DOHH2 (cell line): ENCODE measurements at regions not wholly inside any gene's neighbourhood (a gene's known extent, or its start where the extent isn't known, plus 50 kb on each side); places are given as distances from the start of the nearest gene placed in this dataset.

Source experiments
- H3F3A ChIP-seq: fragments of 200-600 bp; sonication (generic), shearing (Covaris generic); 2 replicates; pipeline ENCODE4 v1.6.0; 2016; ENCODE audit warnings: antibody characterized with exemption, mild to moderate bottlenecking; ENCODE audit not compliant: control insufficient read depth, insufficient read depth
- H3K27ac ChIP-seq: fragments of 200-600 bp; sonication (generic); 2 replicates; pipeline ENCODE4 v1.5.1; 2014; ENCODE audit warnings: low read depth, mild to moderate bottlenecking, low read length, moderate library complexity
- H3K27me3 ChIP-seq: fragments of 200-600 bp; sonication (generic); 2 replicates; pipeline ENCODE4 v1.6.1; 2014; ENCODE audit warnings: mild to moderate bottlenecking, low read length, mixed read lengths; ENCODE audit not compliant: control insufficient read depth
- H3K36me3 ChIP-seq: fragments of 200-600 bp; sonication (generic); 2 replicates; pipeline ENCODE4 v1.6.1; 2014; ENCODE audit warnings: mild to moderate bottlenecking, low read length, moderate library complexity, mixed read lengths; ENCODE audit not compliant: control insufficient read depth
- H3K4me1 ChIP-seq: fragments of 200-600 bp; sonication (generic); 2 replicates; pipeline ENCODE4 v1.6.1; 2014; ENCODE audit warnings: mild to moderate bottlenecking, low read length, mixed read lengths; ENCODE audit not compliant: control insufficient read depth
- H3K4me2 ChIP-seq: fragments of 200-600 bp; sonication (generic); 2 replicates; pipeline ENCODE4 v1.6.0; 2014; ENCODE audit warnings: mild to moderate bottlenecking, low read length, moderate library complexity
- H3K4me3 ChIP-seq: fragments of 200-600 bp; sonication (generic); 2 replicates; pipeline ENCODE4 v1.5.1; 2014; ENCODE audit warnings: mild to moderate bottlenecking, low read length, mixed read lengths
- H3K79me2 ChIP-seq: fragments of 200-600 bp; sonication (generic); 2 replicates; pipeline ENCODE4 v1.6.1; 2014; ENCODE audit warnings: mild to moderate bottlenecking, low read length, mixed read lengths; ENCODE audit not compliant: control insufficient read depth
- H3K9me2 ChIP-seq: fragments of 200-600 bp; sonication (generic); replicated peaks from 2 replicates; pipeline ENCODE4 v1.6.1; 2014; ENCODE audit warnings: mild to moderate bottlenecking, low read length, mixed read lengths; ENCODE audit not compliant: control insufficient read depth
- H3K9me3 ChIP-seq: fragments of 200-600 bp; sonication (generic); 2 replicates; pipeline ENCODE4 v1.6.1; 2014; ENCODE audit warnings: antibody characterized with exemption, low read length, mixed read lengths; ENCODE audit not compliant: control insufficient read depth, insufficient read depth
- H4K20me1 ChIP-seq: fragments of 200-600 bp; sonication (generic); 2 replicates; pipeline ENCODE4 v1.6.0; 2014; ENCODE audit warnings: low read depth, mild to moderate bottlenecking, antibody characterized with exemption, low read length, moderate library complexity; ENCODE audit not compliant: control insufficient read depth, insufficient read depth
- EZH2phosphoT487 ChIP-seq: fragments of 200-600 bp; sonication (generic); IDR thresholded peaks from 2 replicates; pipeline ENCODE4 v1.6.1; 2017; ENCODE audit warnings: borderline replicate concordance, mild to moderate bottlenecking, antibody characterized with exemption, low read length, moderate library complexity, mixed read lengths
- TF ChIP-seq, protein P1 (sequence below): fragments of 200-600 bp; sonication (generic); IDR thresholded peaks from one replicate; pipeline ENCODE4 v1.5.1; 2014; ENCODE audit warnings: antibody characterized with exemption, mild to moderate bottlenecking, low read depth, low read length; ENCODE audit not compliant: poor library complexity, severe bottlenecking

DNA sequence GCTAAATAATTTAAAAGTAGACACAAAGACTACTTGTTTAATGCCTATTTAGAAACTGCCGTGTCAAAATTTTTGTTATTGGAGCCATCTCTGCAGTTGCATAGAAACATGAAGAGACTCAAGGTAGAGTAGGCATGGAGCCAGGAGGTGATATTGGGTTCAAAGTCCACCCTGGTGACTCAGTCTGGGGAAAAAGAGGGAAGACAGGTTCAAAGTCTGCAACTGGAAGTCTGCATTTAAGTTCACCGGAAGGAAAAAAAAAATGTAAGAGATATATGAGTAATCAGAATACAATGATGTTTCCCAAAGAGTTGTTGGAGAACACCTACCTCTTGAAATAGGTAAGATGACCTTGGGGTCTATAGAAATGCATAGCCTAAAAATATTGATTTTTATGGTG is 67.4 kb upstream of the QRFPR start:
- Histone ChIP-seq H3K4me2 (no peak overlapping the region), H3K27ac (no peak overlapping the region), H3K36me3 (no peaks in the 10 kb centered on the region), H3K79me2 (no peaks in the 10 kb centered on the region), H3K4me1 (no peaks in the 10 kb centered on the region), H3F3A (no peaks in the 10 kb centered on the region), H3K9me2 (no peaks in the 10 kb centered on the region), H3K27me3 (no peaks in the 10 kb centered on the region), H4K20me1 (no peaks in the 10 kb centered on the region), H3K4me3 (no peak overlapping the region), H3K9me3 (no peaks in the 10 kb centered on the region)
- no peak for TF ChIP-seq EZH2phosphoT487
- TF ChIP-seq, protein P1, sequence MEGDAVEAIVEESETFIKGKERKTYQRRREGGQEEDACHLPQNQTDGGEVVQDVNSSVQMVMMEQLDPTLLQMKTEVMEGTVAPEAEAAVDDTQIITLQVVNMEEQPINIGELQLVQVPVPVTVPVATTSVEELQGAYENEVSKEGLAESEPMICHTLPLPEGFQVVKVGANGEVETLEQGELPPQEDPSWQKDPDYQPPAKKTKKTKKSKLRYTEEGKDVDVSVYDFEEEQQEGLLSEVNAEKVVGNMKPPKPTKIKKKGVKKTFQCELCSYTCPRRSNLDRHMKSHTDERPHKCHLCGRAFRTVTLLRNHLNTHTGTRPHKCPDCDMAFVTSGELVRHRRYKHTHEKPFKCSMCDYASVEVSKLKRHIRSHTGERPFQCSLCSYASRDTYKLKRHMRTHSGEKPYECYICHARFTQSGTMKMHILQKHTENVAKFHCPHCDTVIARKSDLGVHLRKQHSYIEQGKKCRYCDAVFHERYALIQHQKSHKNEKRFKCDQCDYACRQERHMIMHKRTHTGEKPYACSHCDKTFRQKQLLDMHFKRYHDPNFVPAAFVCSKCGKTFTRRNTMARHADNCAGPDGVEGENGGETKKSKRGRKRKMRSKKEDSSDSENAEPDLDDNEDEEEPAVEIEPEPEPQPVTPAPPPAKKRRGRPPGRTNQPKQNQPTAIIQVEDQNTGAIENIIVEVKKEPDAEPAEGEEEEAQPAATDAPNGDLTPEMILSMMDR: no peak

DNA sequence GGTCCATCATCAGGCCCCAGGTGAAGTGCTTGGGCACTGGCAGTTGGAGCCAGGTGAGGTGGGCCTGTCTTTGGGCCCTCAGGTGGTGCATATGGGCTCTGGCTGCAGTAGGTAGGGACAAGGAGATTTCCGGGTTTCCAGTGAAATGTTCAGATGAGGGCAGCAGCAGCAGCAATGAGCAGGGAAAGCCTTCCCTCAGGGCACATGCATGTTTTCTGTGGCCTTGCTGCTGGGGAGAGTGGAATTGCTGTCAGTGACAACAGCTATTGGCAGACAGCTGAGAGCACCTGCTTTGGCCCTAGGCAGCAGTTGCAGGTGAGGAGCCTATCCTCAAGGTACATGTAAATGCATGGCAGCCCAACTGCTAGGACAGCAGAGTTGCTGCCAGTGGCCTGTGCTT is 58.9 kb upstream of the QRFPR start:
- H3K9me3 ChIP-seq: no peaks in the 10 kb centered on the region
- no peaks in the 10 kb centered on the region for H3K9me2 ChIP-seq
- no peaks in the 10 kb centered on the region for H3K36me3 ChIP-seq
- no peaks in the 10 kb centered on the region for H4K20me1 ChIP-seq
- no peak overlapping the region for H3K27ac ChIP-seq
- no peak overlapping the region for H3K4me3 ChIP-seq
- no peak for TF ChIP-seq EZH2phosphoT487
- TF ChIP-seq, protein P1: no peak
- no peaks in the 10 kb centered on the region for H3F3A ChIP-seq
- no peaks in the 10 kb centered on the region for H3K27me3 ChIP-seq
- no peaks in the 10 kb centered on the region for H3K79me2 ChIP-seq
- H3K4me2 ChIP-seq: no peak overlapping the region
- H3K4me1 ChIP-seq: no peaks in the 10 kb centered on the region
